ENCODE measurements at regions not wholly inside any gene's neighbourhood (a gene's known extent, or its start where the extent isn't known, plus 50 kb on each side); places are given as distances from the start of the nearest gene placed in this dataset.

GRCh38 chr5:152689250-152689711, 284.2 kb upstream of the NMUR2 start:
- TF ChIP-seq, protein P1, sequence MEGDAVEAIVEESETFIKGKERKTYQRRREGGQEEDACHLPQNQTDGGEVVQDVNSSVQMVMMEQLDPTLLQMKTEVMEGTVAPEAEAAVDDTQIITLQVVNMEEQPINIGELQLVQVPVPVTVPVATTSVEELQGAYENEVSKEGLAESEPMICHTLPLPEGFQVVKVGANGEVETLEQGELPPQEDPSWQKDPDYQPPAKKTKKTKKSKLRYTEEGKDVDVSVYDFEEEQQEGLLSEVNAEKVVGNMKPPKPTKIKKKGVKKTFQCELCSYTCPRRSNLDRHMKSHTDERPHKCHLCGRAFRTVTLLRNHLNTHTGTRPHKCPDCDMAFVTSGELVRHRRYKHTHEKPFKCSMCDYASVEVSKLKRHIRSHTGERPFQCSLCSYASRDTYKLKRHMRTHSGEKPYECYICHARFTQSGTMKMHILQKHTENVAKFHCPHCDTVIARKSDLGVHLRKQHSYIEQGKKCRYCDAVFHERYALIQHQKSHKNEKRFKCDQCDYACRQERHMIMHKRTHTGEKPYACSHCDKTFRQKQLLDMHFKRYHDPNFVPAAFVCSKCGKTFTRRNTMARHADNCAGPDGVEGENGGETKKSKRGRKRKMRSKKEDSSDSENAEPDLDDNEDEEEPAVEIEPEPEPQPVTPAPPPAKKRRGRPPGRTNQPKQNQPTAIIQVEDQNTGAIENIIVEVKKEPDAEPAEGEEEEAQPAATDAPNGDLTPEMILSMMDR (IDR thresholded peaks at IDR 0.05), result no peak
- TF ChIP-seq EP300 (IDR thresholded peaks at IDR 0.05), result no peak
- no peak for TF ChIP-seq POLR2A (IDR thresholded peaks at IDR 0.05)
- no peak for TF ChIP-seq POLR2AphosphoS5 (IDR thresholded peaks at IDR 0.05)
